ENCODE measurements at regions not wholly inside any gene's neighbourhood (a gene's known extent, or its start where the extent isn't known, plus 50 kb on each side); places are given as distances from the start of the nearest gene placed in this dataset.
"Not testable (repeated sequence)": the region's sequence is repeated elsewhere in the genome, so short reads cannot be mapped to it uniquely, and the experiment has no call there.

GRCh38 chr2:238776003-238776760 is 71.7 kb upstream of the TWIST2 start:
- no peaks in the 10 kb centered on the region for H3K27me3 ChIP-seq (ENCODE audit: insufficient read depth, poor library complexity, severe bottlenecking)
- TF ChIP-seq SPI1 (IDR thresholded peaks at IDR 0.05; ENCODE audit: borderline replicate concordance, low read depth) = peak; percentile 43; the same call in 1 of the 2 replicates
- TF ChIP-seq, protein P1, sequence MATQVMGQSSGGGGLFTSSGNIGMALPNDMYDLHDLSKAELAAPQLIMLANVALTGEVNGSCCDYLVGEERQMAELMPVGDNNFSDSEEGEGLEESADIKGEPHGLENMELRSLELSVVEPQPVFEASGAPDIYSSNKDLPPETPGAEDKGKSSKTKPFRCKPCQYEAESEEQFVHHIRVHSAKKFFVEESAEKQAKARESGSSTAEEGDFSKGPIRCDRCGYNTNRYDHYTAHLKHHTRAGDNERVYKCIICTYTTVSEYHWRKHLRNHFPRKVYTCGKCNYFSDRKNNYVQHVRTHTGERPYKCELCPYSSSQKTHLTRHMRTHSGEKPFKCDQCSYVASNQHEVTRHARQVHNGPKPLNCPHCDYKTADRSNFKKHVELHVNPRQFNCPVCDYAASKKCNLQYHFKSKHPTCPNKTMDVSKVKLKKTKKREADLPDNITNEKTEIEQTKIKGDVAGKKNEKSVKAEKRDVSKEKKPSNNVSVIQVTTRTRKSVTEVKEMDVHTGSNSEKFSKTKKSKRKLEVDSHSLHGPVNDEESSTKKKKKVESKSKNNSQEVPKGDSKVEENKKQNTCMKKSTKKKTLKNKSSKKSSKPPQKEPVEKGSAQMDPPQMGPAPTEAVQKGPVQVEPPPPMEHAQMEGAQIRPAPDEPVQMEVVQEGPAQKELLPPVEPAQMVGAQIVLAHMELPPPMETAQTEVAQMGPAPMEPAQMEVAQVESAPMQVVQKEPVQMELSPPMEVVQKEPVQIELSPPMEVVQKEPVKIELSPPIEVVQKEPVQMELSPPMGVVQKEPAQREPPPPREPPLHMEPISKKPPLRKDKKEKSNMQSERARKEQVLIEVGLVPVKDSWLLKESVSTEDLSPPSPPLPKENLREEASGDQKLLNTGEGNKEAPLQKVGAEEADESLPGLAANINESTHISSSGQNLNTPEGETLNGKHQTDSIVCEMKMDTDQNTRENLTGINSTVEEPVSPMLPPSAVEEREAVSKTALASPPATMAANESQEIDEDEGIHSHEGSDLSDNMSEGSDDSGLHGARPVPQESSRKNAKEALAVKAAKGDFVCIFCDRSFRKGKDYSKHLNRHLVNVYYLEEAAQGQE (IDR thresholded peaks at IDR 0.05; ENCODE audit: insufficient replicate concordance, low read depth) = no peak
- TF ChIP-seq POLR2AphosphoS5 (IDR thresholded peaks at IDR 0.05; ENCODE audit: low read depth) = peak; percentile 67; the same call in 1 of the 2 replicates
- no peak for TF ChIP-seq CTCF (IDR thresholded peaks at IDR 0.05; ENCODE audit: insufficient read depth, low read length)
- TF ChIP-seq GABPA (IDR thresholded peaks at IDR 0.05; ENCODE audit: low read depth) = no peak
- H3K4me3 ChIP-seq (replicated peaks; ENCODE audit: insufficient read depth, low read length) = no peak overlapping the region
- no peak overlapping the region; the same call in 1 of the 2 replicates for H3K27ac ChIP-seq (replicated peaks)
- DNase-seq (ENCODE audit: low read depth in 1 of 2, low spot score in 1 of 2) = no peak

DNA sequence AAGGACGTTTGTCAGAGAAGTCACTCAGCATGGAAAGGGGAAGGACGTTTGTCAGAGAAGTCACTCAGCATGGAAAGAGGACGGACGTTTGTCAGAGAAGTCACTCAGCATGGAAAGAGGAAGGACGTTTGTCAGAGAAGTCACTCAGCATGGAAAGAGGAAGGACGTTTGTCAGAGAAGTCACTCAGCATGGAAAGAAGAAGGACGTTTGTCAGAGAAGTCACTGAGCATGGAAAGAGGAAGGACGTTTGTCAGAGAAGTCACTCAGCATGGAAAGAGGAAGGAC is 71.2 kb upstream of the TWIST2 start:
- peak; percentile 5 to 42 for DNase-seq (ENCODE audit: low read depth in 1 of 2, low spot score in 1 of 2)
- TF ChIP-seq SPI1 (IDR thresholded peaks at IDR 0.05; ENCODE audit: borderline replicate concordance, low read depth) = 0 out of 2 replicates have a peak, but pooled peaks have one; percentile 4
- TF ChIP-seq POLR2AphosphoS5 (IDR thresholded peaks at IDR 0.05; ENCODE audit: low read depth) = 0 out of 2 replicates have a peak, but pooled peaks have one; percentile 29
- H3K4me3 ChIP-seq (replicated peaks; ENCODE audit: insufficient read depth, low read length); H3K27ac ChIP-seq (replicated peaks); H3K27me3 ChIP-seq (ENCODE audit: insufficient read depth, poor library complexity, severe bottlenecking): not testable (repeated sequence)

- DNase-seq (ENCODE audit: low read depth in 1 of 2, low spot score in 1 of 2) = peak; percentile 5 to 73
- H3K4me3 ChIP-seq (replicated peaks; ENCODE audit: insufficient read depth, low read length) = no peak overlapping the region
- 0 out of 2 replicates have a peak, but pooled peaks have one; percentile 29 for TF ChIP-seq SPI1 (IDR thresholded peaks at IDR 0.05; ENCODE audit: borderline replicate concordance, low read depth)
- TF ChIP-seq POLR2AphosphoS5 (IDR thresholded peaks at IDR 0.05; ENCODE audit: low read depth) = 0 out of 2 replicates have a peak, but pooled peaks have one; percentile 29
- TF ChIP-seq CTCF (IDR thresholded peaks at IDR 0.05; ENCODE audit: insufficient read depth, low read length) = no peak
- H3K27me3 ChIP-seq (ENCODE audit: insufficient read depth, poor library complexity, severe bottlenecking) = no peaks in the 10 kb centered on the region
- peak overlapping the region; percentile 59; the same call in 1 of the 2 replicates for H3K27ac ChIP-seq (replicated peaks)
Observed at GRCh38 chr2:238777369-238778067, 70.4 kb upstream of the TWIST2 start.

DNA sequence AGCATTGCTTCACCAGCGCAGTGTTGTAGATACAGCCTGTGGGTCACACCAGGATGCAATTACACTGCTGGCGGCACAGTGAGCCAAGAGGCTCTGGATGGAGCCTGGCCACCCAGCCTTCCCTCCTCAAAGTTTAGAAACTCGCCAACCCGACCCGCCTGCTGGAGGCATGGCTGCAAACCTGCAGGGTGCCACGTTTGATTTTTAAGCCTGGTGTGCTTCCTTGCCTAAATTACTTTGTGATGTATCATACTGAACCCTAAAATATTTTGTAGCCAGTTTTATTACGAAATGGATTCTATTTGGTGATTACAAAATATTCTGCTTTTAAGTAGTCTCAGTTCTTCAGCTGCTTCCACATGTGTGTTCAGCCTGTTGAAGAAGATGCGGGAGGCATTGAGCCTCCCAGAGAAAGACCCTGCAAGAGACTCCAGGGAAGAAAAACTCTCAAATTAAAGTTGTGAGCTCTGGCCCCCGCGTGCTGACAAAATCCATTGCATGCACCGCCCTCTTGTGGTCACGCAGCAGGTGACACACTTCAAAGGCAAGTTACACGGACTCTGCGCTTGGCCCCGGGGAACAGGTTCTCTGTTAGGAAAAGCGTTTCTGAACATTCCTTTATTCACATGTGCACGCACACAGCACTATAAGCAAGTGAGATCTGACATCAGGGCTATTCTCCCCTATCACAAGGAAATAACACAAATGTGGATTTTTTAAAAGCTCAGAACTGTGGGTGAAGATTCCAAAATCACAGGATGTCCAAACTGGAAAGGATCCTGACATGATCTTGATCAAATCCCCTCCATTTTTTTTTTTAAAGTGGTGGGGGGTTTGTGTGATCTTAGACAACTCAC is 63.0 kb upstream of the TWIST2 start:
- H3K27me3 ChIP-seq (ENCODE audit: insufficient read depth, poor library complexity, severe bottlenecking) = peaks cover 4% of the 10 kb centered on the region

More for the DNA sequence above, 63.0 kb upstream of the TWIST2 start:
- TF ChIP-seq CTCF (IDR thresholded peaks at IDR 0.05; ENCODE audit: insufficient read depth, low read length) = peak; percentile 47
- no peak for TF ChIP-seq POLR2AphosphoS5 (IDR thresholded peaks at IDR 0.05; ENCODE audit: low read depth)
- Histone ChIP-seq H3K4me3 (replicated peaks; ENCODE audit: insufficient read depth, low read length) (no peak overlapping the region), H3K27ac (replicated peaks) (no peak overlapping the region)
- peak in 1 of 2 experiments; percentile 49 for DNase-seq (ENCODE audit: low read depth in 1 of 2, low spot score in 1 of 2)

Data from HL-60 (cell line).